ENCODE measurements at regions not wholly inside any gene's neighbourhood (a gene's known extent, or its start where the extent isn't known, plus 50 kb on each side); places are given as distances from the start of the nearest gene placed in this dataset.
"Not testable (repeated sequence)": the region's sequence is repeated elsewhere in the genome, so short reads cannot be mapped to it uniquely, and the experiment has no call there.

DNA sequence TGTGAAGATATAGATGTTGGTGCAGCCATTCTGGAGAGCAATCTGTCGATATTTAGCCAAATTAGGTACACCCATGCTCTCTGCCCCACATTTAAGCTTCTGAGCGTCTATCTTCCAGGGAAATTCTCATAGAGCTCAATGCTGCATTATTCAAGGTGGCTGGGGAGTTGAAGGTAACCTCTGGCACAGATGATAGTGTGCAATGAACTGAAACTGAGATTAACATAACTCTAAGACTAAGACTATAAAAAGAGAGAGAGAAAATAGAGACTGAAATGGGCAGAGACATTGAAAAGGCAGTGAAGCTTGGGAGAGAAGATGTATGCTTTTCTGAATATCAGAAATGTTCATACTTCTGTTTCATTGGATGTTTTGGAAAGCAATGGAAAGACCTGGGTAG, 1197.0 kb upstream of the AUTS2 start:
- no peak overlapping the region for H3K4me3 ChIP-seq
- TF ChIP-seq, protein P1, sequence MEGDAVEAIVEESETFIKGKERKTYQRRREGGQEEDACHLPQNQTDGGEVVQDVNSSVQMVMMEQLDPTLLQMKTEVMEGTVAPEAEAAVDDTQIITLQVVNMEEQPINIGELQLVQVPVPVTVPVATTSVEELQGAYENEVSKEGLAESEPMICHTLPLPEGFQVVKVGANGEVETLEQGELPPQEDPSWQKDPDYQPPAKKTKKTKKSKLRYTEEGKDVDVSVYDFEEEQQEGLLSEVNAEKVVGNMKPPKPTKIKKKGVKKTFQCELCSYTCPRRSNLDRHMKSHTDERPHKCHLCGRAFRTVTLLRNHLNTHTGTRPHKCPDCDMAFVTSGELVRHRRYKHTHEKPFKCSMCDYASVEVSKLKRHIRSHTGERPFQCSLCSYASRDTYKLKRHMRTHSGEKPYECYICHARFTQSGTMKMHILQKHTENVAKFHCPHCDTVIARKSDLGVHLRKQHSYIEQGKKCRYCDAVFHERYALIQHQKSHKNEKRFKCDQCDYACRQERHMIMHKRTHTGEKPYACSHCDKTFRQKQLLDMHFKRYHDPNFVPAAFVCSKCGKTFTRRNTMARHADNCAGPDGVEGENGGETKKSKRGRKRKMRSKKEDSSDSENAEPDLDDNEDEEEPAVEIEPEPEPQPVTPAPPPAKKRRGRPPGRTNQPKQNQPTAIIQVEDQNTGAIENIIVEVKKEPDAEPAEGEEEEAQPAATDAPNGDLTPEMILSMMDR (IDR thresholded peaks at IDR 0.05): no peak
- DNase-seq (ENCODE audit: low spot score in 2 of 2): no peak
- H3K27ac ChIP-seq: no peak overlapping the region
- intact Hi-C loops (cut with DNase I): no loop called here
- no peaks in the 10 kb centered on the region for H3K4me1 ChIP-seq
- no peaks in the 10 kb centered on the region for H3K36me3 ChIP-seq
- no peaks in the 10 kb centered on the region for H3K27me3 ChIP-seq
- H3K9me3 ChIP-seq: no peaks in the 10 kb centered on the region

DNA sequence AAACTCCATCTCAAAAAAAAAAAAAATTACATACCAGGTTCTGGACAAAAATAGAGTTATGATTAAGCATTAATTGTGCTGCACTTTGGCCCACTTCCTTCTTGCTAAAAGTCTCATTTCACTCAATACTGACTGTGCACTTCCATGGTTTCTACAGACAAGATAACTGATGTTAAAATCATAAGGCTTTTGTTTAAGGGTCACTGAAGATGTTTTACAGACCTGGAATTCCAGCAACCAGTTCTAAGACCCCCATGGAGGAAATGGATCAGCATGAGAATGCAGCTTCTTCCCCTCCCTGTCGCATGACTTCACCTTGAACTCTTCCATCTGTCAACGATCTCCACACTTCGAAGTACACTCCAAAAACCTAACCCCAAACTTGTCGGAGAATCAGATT, 1191.8 kb upstream of the AUTS2 start:
- H3K36me3 ChIP-seq: no peaks in the 10 kb centered on the region
- TF ChIP-seq, protein P1 (IDR thresholded peaks at IDR 0.05): no peak
- no peak for DNase-seq (ENCODE audit: low spot score in 2 of 2)
- intact Hi-C loops (cut with DNase I): no loop called here
- no peak overlapping the region for H3K27ac ChIP-seq
- no peaks in the 10 kb centered on the region for H3K9me3 ChIP-seq
- H3K27me3 ChIP-seq: no peaks in the 10 kb centered on the region
- H3K4me1 ChIP-seq: no peaks in the 10 kb centered on the region
- H3K4me3 ChIP-seq: no peak overlapping the region

DNA sequence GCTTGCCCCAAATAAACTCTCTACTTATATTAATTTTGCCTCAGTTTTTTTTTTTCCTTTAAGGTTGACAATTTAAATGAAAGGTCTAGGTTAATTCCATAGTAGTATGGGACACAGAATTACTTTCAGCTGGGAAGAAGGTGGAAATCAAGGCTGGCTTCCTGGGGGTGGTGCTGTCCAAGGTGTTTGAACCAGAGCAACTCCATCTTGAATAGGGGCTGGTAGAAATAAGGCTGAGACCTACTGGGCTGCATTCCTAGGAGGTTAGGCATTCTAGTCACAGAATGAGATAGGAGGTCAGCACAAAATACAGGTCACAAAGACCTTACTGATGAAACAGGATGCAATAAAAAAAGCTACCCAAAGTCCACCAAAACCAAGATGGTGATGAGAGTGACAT, 1190.8 kb upstream of the AUTS2 start:
- TF ChIP-seq, protein P1 (IDR thresholded peaks at IDR 0.05): no peak
- no peak for DNase-seq (ENCODE audit: low spot score in 2 of 2)
- Histone ChIP-seq H3K36me3 (no peaks in the 10 kb centered on the region), H3K27ac (no peak overlapping the region), H3K27me3 (no peaks in the 10 kb centered on the region), H3K4me3 (no peak overlapping the region), H3K4me1 (no peaks in the 10 kb centered on the region), H3K9me3 (no peaks in the 10 kb centered on the region)
- intact Hi-C loops (cut with DNase I): no loop called here

DNA sequence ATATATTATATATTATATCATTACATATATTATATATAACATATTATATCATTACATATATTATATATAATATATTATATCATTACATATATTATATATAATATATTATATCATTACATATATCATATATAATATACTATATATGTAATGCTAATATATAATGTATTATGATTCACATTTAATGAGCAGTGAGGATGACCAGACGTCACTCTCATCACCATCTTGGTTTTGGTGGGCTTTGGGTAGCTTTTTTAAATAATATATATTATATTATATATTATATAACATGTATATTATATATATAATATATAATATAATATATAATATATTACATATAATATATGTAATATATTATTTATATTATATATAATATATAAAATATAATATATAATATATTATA, 1189.4 kb upstream of the AUTS2 start:
- no peaks in the 10 kb centered on the region for H3K27me3 ChIP-seq
- no peaks in the 10 kb centered on the region for H3K36me3 ChIP-seq
- intact Hi-C loops (cut with DNase I): no loop called here
- DNase-seq (ENCODE audit: low spot score in 2 of 2): no peak
- no peak overlapping the region for H3K27ac ChIP-seq
- TF ChIP-seq, protein P1 (IDR thresholded peaks at IDR 0.05): no peak
- H3K4me3 ChIP-seq: no peak overlapping the region
- no peaks in the 10 kb centered on the region for H3K9me3 ChIP-seq
- no peaks in the 10 kb centered on the region for H3K4me1 ChIP-seq

DNA sequence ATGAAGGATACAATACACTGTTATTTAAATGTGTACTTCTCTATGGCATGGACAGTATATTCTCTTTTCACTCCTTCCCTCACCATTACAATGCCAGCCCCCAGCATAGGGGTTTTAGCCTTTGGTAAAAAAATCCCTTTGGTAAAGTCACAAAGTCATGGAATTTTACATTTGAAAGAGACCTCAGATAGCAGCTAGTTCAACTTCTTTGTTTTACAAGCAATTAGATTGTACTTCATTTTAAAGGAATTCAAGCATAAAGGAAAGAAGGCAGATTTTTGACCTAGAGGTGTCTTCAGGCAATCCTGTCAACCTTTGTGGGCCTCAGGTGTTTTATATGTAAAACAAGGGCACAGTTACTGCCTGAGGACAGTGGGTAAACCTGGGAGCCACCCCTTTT, 1188.4 kb upstream of the AUTS2 start:
- Histone ChIP-seq H3K27ac (no peak overlapping the region), H3K27me3 (no peaks in the 10 kb centered on the region), H3K9me3 (no peaks in the 10 kb centered on the region), H3K36me3 (no peaks in the 10 kb centered on the region), H3K4me1 (no peaks in the 10 kb centered on the region), H3K4me3 (no peak overlapping the region)
- no peak for DNase-seq (ENCODE audit: low spot score in 2 of 2)
- intact Hi-C loops (cut with DNase I): no loop called here
- TF ChIP-seq, protein P1 (IDR thresholded peaks at IDR 0.05): no peak

DNA sequence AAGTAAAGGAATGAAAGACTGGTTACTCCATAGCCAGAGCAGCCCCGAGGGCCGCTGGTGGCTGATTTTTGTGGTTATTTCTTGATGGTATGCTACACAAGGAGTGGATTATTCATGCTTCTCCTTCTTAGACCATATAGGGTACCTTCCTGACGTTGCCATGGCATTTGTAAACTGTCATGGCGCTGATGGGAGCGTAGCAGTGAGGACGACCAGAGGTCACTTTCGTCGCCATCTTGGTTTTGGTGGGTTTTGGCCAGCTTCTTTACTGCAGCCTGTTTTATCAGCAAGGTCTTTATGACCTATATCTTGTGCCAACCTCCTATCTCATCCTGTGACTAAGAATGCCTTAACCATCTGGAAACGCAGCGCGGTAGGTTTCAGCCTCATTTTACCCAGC, 1187.6 kb upstream of the AUTS2 start:
- H3K36me3 ChIP-seq; intact Hi-C loops (cut with DNase I); H3K9me3 ChIP-seq; DNase-seq (ENCODE audit: low spot score in 2 of 2); H3K4me3 ChIP-seq; H3K27me3 ChIP-seq; H3K27ac ChIP-seq; H3K4me1 ChIP-seq: not testable (repeated sequence)
